ENCODE measurements at regions not wholly inside any gene's neighbourhood (a gene's known extent, or its start where the extent isn't known, plus 50 kb on each side); places are given as distances from the start of the nearest gene placed in this dataset. TPM values are rescaled to one million over a fixed set of nuclear protein-coding genes. Genes with fewer than 3 reads are reported as not detected.
"Not testable (repeated sequence)": the region's sequence is repeated elsewhere in the genome, so short reads cannot be mapped to it uniquely, and the experiment has no call there.

GRCh38 chr16:29606669-29607427 is 56.2 kb upstream of the SPN start:
- H3K27ac ChIP-seq; intact Hi-C loops (cut with DNase I); H3K4me3 ChIP-seq (replicated peaks in 1 of 3); H3K27me3 ChIP-seq; H3K9me3 ChIP-seq; DNase-seq; H3K36me3 ChIP-seq; H3K4me1 ChIP-seq: not testable (repeated sequence)
- 77 to 85% methylated on average over 10 to 13 of the region's 26 CpGs for WGBS, 2 donors

GRCh38 chr16:29607428-29607823 is 55.6 kb upstream of the SPN start:
- H3K27ac ChIP-seq; H3K27me3 ChIP-seq; H3K4me1 ChIP-seq; DNase-seq; H3K36me3 ChIP-seq; H3K9me3 ChIP-seq; H3K4me3 ChIP-seq (replicated peaks in 1 of 3); intact Hi-C loops (cut with DNase I): not testable (repeated sequence)
- 85 to 88% methylated on average over 11 of the region's 11 CpGs for WGBS, 2 donors

GRCh38 chr16:29612381-29613306 is 50.4 kb upstream of the SPN start:
- H3K36me3 ChIP-seq; intact Hi-C loops (cut with DNase I); H3K27ac ChIP-seq; H3K27me3 ChIP-seq; H3K9me3 ChIP-seq; DNase-seq: not testable (repeated sequence)
- H3K4me3 ChIP-seq (replicated peaks in 1 of 3), result peak overlapping the region in 1 of 3 donors; percentile 19
- H3K4me1 ChIP-seq, result peaks cover 0 to 11% of the 10 kb centered on the region in 2 donors
- WGBS, 2 donors, result 7 to 12% methylated on average over 18 to 23 of the region's 48 CpGs

Small RNAs in the stretch of these regions (microRNA-seq; reads per million reads assigned to microRNA genes)
- not detected for gene MIR3680-2

Small RNAs in the stretch of these regions (small RNA-seq; reads per million reads assigned to genes)
- not detected for gene MIR3680-2

All from thyroid gland (tissue), 4 donors.